ENCODE measurements at regions not wholly inside any gene's neighbourhood (a gene's known extent, or its start where the extent isn't known, plus 50 kb on each side); places are given as distances from the start of the nearest gene placed in this dataset.

DNA sequence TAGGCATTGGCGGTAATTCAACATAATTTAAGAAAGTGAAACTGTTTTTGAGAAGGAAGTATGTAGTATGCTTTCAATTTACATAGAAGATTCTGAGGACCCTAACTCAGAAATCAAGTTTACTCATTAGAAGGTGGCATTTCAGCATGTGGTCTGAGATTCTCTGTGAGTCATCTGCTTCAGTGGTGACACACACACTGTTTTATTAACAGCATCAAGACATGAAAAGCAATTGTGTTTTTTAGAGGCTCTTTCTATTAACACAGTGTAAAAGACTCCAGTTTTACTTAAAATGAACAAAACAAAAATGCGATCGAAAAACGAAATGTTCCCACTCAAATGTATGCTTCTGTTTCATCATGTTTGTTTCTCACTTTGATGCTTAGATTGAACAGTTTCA lies 802.1 kb upstream of the SLITRK6 start:
- TF ChIP-seq, protein P1, sequence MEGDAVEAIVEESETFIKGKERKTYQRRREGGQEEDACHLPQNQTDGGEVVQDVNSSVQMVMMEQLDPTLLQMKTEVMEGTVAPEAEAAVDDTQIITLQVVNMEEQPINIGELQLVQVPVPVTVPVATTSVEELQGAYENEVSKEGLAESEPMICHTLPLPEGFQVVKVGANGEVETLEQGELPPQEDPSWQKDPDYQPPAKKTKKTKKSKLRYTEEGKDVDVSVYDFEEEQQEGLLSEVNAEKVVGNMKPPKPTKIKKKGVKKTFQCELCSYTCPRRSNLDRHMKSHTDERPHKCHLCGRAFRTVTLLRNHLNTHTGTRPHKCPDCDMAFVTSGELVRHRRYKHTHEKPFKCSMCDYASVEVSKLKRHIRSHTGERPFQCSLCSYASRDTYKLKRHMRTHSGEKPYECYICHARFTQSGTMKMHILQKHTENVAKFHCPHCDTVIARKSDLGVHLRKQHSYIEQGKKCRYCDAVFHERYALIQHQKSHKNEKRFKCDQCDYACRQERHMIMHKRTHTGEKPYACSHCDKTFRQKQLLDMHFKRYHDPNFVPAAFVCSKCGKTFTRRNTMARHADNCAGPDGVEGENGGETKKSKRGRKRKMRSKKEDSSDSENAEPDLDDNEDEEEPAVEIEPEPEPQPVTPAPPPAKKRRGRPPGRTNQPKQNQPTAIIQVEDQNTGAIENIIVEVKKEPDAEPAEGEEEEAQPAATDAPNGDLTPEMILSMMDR (conservative IDR thresholded peaks at IDR 0.05; ENCODE audit: low read length): no peak
- no peak for TF ChIP-seq EZH2phosphoT487 (IDR thresholded peaks at IDR 0.05; ENCODE audit: borderline replicate concordance, low read depth, low read length)
- Histone ChIP-seq H3K9me2 (ENCODE audit: insufficient read depth, low read length) (no peaks in the 10 kb centered on the region), H3K4me2 (ENCODE audit: low read length) (no peak overlapping the region), H4K20me1 (ENCODE audit: insufficient read depth, low read length) (no peaks in the 10 kb centered on the region), H3K4me3 (ENCODE audit: low read depth, low read length, poor library complexity, severe bottlenecking) (no peak overlapping the region), H3K4me1 (ENCODE audit: insufficient read depth, low read length, poor library complexity, severe bottlenecking) (no peaks in the 10 kb centered on the region), H3K36me3 (ENCODE audit: insufficient read depth, low read length) (no peaks in the 10 kb centered on the region), H2AFZ (ENCODE audit: low read length) (no peak overlapping the region), H3K79me2 (ENCODE audit: insufficient read depth, low read depth, low read length) (no peaks in the 10 kb centered on the region), H3K27ac (ENCODE audit: low read depth, low read length, poor library complexity, severe bottlenecking) (no peak overlapping the region), H3K9me3 (ENCODE audit: low read length) (0 out of 2 replicates have a peak, but pooled peaks cover 1% of the 10 kb centered on the region)
- intact Hi-C loops (cut with micrococcal nuclease; ENCODE audit: unreplicated experiment): no loop called here
- DNase-seq (ENCODE audit: low spot score): no peak
- ChIA-PET POLR2A (interaction anchor here (0.6 to 0.7 kb wide), 2 partner anchors 14 to 427 kb away, joined by 3 to 5 read pairs; no protein-coding TSS in a partner anchor), CTCF (ENCODE audit: unreplicated experiment) (no interaction called here)
- no TSS peak for BruUV-seq (replicated peaks)

DNA sequence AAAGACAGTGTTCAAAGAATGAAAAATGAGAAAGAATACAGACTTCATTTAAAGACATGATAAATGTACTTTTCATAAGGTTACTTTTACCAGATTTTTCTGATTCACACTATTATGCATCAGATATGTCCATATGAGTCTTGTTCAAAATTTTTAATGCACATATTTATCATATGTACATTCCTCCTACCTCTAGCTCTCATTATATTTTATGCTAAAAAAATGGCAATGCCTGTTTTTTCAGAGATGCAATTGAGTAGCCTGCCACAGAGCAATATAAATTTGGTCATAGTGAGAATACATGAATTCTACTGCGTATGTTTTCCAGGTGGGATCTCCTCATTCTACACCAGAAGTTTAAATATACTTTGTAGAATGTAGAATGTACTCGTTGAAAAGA lies 807.0 kb upstream of the SLITRK6 start:
- H4K20me1 ChIP-seq (ENCODE audit: insufficient read depth, low read length): no peaks in the 10 kb centered on the region
- no peak overlapping the region for H3K27ac ChIP-seq (ENCODE audit: low read depth, low read length, poor library complexity, severe bottlenecking)
- no peaks in the 10 kb centered on the region for H3K9me2 ChIP-seq (ENCODE audit: insufficient read depth, low read length)
- no peaks in the 10 kb centered on the region for H3K36me3 ChIP-seq (ENCODE audit: insufficient read depth, low read length)
- H3K4me3 ChIP-seq (ENCODE audit: low read depth, low read length, poor library complexity, severe bottlenecking): no peak overlapping the region
- DNase-seq (ENCODE audit: low spot score): no peak
- no peaks in the 10 kb centered on the region for H3K79me2 ChIP-seq (ENCODE audit: insufficient read depth, low read depth, low read length)
- TF ChIP-seq, protein P1 (conservative IDR thresholded peaks at IDR 0.05; ENCODE audit: low read length): no peak
- no peak for TF ChIP-seq EZH2phosphoT487 (IDR thresholded peaks at IDR 0.05; ENCODE audit: borderline replicate concordance, low read depth, low read length)
- no peaks in the 10 kb centered on the region for H3K4me1 ChIP-seq (ENCODE audit: insufficient read depth, low read length, poor library complexity, severe bottlenecking)
- H2AFZ ChIP-seq (ENCODE audit: low read length): no peak overlapping the region
- intact Hi-C loops (cut with micrococcal nuclease; ENCODE audit: unreplicated experiment): no loop called here
- ChIA-PET CTCF (ENCODE audit: unreplicated experiment) (no interaction called here), POLR2A (no interaction called here)
- H3K4me2 ChIP-seq (ENCODE audit: low read length): no peak overlapping the region
- BruUV-seq (replicated peaks): no TSS peak
- H3K9me3 ChIP-seq (ENCODE audit: low read length): 0 out of 2 replicates have a peak, but pooled peaks cover 9% of the 10 kb centered on the region

DNA sequence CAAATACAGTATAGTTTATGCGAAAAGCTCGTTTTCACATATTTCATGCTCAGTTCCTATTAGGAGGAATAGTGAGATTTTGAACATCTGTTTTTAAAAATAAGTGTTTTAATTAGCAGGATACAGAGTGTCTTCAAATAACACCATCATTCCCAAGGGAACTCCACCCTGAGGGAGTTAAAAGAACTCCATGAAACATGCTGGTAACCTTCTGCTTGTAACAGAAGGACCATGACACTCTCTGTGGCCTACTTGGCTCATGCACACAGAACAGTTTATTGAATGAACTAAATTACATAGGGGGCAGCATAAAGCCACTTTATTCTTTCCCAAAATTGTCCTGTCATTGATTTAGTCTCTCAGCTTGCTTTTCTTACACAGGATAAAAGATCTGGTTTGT lies 809.5 kb upstream of the SLITRK6 start:
- H3K9me2 ChIP-seq (ENCODE audit: insufficient read depth, low read length): no peaks in the 10 kb centered on the region
- no peak overlapping the region for H2AFZ ChIP-seq (ENCODE audit: low read length)
- TF ChIP-seq, protein P1 (conservative IDR thresholded peaks at IDR 0.05; ENCODE audit: low read length): no peak
- no peak for TF ChIP-seq EZH2phosphoT487 (IDR thresholded peaks at IDR 0.05; ENCODE audit: borderline replicate concordance, low read depth, low read length)
- no peaks in the 10 kb centered on the region for H3K79me2 ChIP-seq (ENCODE audit: insufficient read depth, low read depth, low read length)
- ChIA-PET POLR2A (interaction anchor here (1.0 kb wide), 1 partner anchor 153 kb away, joined by 4 read pairs; no protein-coding TSS in a partner anchor), CTCF (ENCODE audit: unreplicated experiment) (no interaction called here)
- intact Hi-C loops (cut with micrococcal nuclease; ENCODE audit: unreplicated experiment): no loop called here
- no peak overlapping the region for H3K4me3 ChIP-seq (ENCODE audit: low read depth, low read length, poor library complexity, severe bottlenecking)
- BruUV-seq (replicated peaks): no TSS peak
- no peaks in the 10 kb centered on the region for H3K4me1 ChIP-seq (ENCODE audit: insufficient read depth, low read length, poor library complexity, severe bottlenecking)
- H3K27ac ChIP-seq (ENCODE audit: low read depth, low read length, poor library complexity, severe bottlenecking): no peak overlapping the region
- H3K4me2 ChIP-seq (ENCODE audit: low read length): no peak overlapping the region
- no peaks in the 10 kb centered on the region for H3K36me3 ChIP-seq (ENCODE audit: insufficient read depth, low read length)
- 0 out of 2 replicates have a peak, but pooled peaks cover 9% of the 10 kb centered on the region for H3K9me3 ChIP-seq (ENCODE audit: low read length)
- no peak for DNase-seq (ENCODE audit: low spot score)
- H4K20me1 ChIP-seq (ENCODE audit: insufficient read depth, low read length): no peaks in the 10 kb centered on the region
